H9 (cell line): ENCODE measurements at regions not wholly inside any gene's neighbourhood (a gene's known extent, or its start where the extent isn't known, plus 50 kb on each side); places are given as distances from the start of the nearest gene placed in this dataset.

ENCODE experiments used
- DNase-seq: peaks from one replicate; pipeline ENCODE4 v3.0.0-alpha.2; 2017
- H2AFZ ChIP-seq: one replicate; pipeline ENCODE4 v1.6.1; 2013; ENCODE audit warnings: mild to moderate bottlenecking, low read length, control low read depth, moderate library complexity
- H2AK5ac ChIP-seq: 2 replicates; pipeline ENCODE4 v1.6.1; 2013; ENCODE audit warnings: low read length, control low read depth, mixed read lengths; ENCODE audit not compliant: insufficient read length
- H2BK120ac ChIP-seq: one replicate; pipeline ENCODE4 v1.6.1; 2013; ENCODE audit warnings: low read depth, mild to moderate bottlenecking, low read length, control low read depth, inconsistent platforms; ENCODE audit not compliant: poor library complexity, severe bottlenecking
- H2BK12ac ChIP-seq: 2 replicates; pipeline ENCODE4 v1.6.1; 2013; ENCODE audit warnings: low read length, control low read depth, mixed read lengths, low read depth; ENCODE audit not compliant: insufficient read length
- H2BK15ac ChIP-seq: 2 replicates; pipeline ENCODE4 v1.6.1; 2013; ENCODE audit warnings: low read depth, low read length, control low read depth
- H2BK20ac ChIP-seq: one replicate; pipeline ENCODE4 v1.6.1; 2013; ENCODE audit warnings: low read depth, mild to moderate bottlenecking, low read length, control low read depth, inconsistent platforms; ENCODE audit not compliant: poor library complexity, severe bottlenecking
- H2BK5ac ChIP-seq: 2 replicates; pipeline ENCODE4 v1.6.1; 2013; ENCODE audit warnings: low read length, control low read depth, mixed read lengths; ENCODE audit not compliant: insufficient read length
- H3K14ac ChIP-seq: 2 replicates; pipeline ENCODE4 v1.6.1; 2013; ENCODE audit warnings: low read length, control low read depth; ENCODE audit not compliant: insufficient read depth
- H3K18ac ChIP-seq: 2 replicates; pipeline ENCODE4 v1.6.1; 2013; ENCODE audit warnings: low read depth, mild to moderate bottlenecking, mixed read lengths, low read length, control low read depth; ENCODE audit not compliant: insufficient read length
- H3K23ac ChIP-seq: 2 replicates; pipeline ENCODE4 v1.6.1; 2013; ENCODE audit warnings: low read length, control low read depth, mixed read lengths, low read depth; ENCODE audit not compliant: insufficient read length
- H3K23me2 ChIP-seq: 2 replicates; pipeline ENCODE4 v1.6.1; 2013; ENCODE audit warnings: low read depth, mild to moderate bottlenecking, mixed read lengths, low read length, control low read depth; ENCODE audit not compliant: insufficient read length, poor library complexity, severe bottlenecking
- H3K27ac ChIP-seq: 2 replicates; pipeline ENCODE4 v1.5.1; 2013; ENCODE audit warnings: low read length, control low read depth, mixed read lengths, low read depth; ENCODE audit not compliant: insufficient read length
- H3K27me3 ChIP-seq: 2 replicates; pipeline ENCODE4 v1.6.1; 2013; ENCODE audit warnings: low read length, control low read depth, inconsistent platforms; ENCODE audit not compliant: insufficient read depth
- H3K4ac ChIP-seq: 2 replicates; pipeline ENCODE4 v1.6.1; 2013; ENCODE audit warnings: low read depth, mild to moderate bottlenecking, control low read depth, inconsistent platforms, low read length, moderate library complexity
- H3K4me1 ChIP-seq: 2 replicates; pipeline ENCODE4 v1.6.1; 2013; ENCODE audit warnings: low read length, control low read depth, inconsistent platforms; ENCODE audit not compliant: insufficient read depth
- H3K4me2 ChIP-seq: 2 replicates; pipeline ENCODE4 v1.6.1; 2013; ENCODE audit warnings: low read length, control low read depth, mixed read lengths; ENCODE audit not compliant: insufficient read length, insufficient read depth
- H3K56ac ChIP-seq: 2 replicates; pipeline ENCODE4 v1.6.1; 2013; ENCODE audit warnings: low read depth, mild to moderate bottlenecking, mixed read lengths, low read length, control low read depth; ENCODE audit not compliant: insufficient read length
- H3K79me1 ChIP-seq: 2 replicates; pipeline ENCODE4 v1.6.1; 2013; ENCODE audit warnings: low read depth, mild to moderate bottlenecking, moderate library complexity, low read length, control low read depth, inconsistent platforms; ENCODE audit not compliant: insufficient read depth, poor library complexity, severe bottlenecking
- H3K79me2 ChIP-seq: 2 replicates; pipeline ENCODE4 v1.6.1; 2013; ENCODE audit warnings: low read length, control low read depth, inconsistent platforms; ENCODE audit not compliant: insufficient read depth
- H3K9ac ChIP-seq: 2 replicates; pipeline ENCODE4 v1.6.1; 2013; ENCODE audit warnings: low read length, control low read depth, mixed read lengths; ENCODE audit not compliant: insufficient read length; ENCODE audit errors: extremely low read depth
- H3K9me3 ChIP-seq: one replicate; pipeline ENCODE4 v1.6.1; 2013; ENCODE audit warnings: low read depth, low read length, inconsistent platforms; ENCODE audit not compliant: control insufficient read depth
- H3T11ph ChIP-seq: one replicate; pipeline ENCODE4 v1.6.1; 2013; ENCODE audit warnings: mild to moderate bottlenecking, low read length, control low read depth, inconsistent platforms
- H4K20me1 ChIP-seq: one replicate; pipeline ENCODE4 v1.6.1; 2013; ENCODE audit not compliant: control insufficient read depth, insufficient read length, insufficient read depth
- H4K5ac ChIP-seq: 2 replicates; pipeline ENCODE4 v1.6.1; 2013; ENCODE audit warnings: low read depth, mild to moderate bottlenecking, mixed read lengths, low read length, control low read depth; ENCODE audit not compliant: insufficient read length
- H4K8ac ChIP-seq: replicated peaks from 2 replicates; pipeline ENCODE4 v1.6.1; 2013; ENCODE audit warnings: low read length, control low read depth, mixed read lengths, low read depth; ENCODE audit not compliant: insufficient read length
- H4K91ac ChIP-seq: 2 replicates; pipeline ENCODE4 v1.6.1; 2013; ENCODE audit warnings: low read depth, mild to moderate bottlenecking, moderate library complexity, mixed read lengths, low read length, control low read depth; ENCODE audit not compliant: insufficient read length
- H3K27ac Mint-ChIP-seq, 3 experiments: 2 replicates in 2 of 3; 3 replicates in 1 of 3; pipeline ENCODE4 v1.8.0; 2020 to 2021; ENCODE audit warnings: mixed read lengths in 3 of 3, mild to moderate bottlenecking in 1 of 3, moderate library complexity in 1 of 3
- H3K27me3 Mint-ChIP-seq: 2 replicates; pipeline ENCODE4 v1.8.0; 2021; ENCODE audit warnings: low read depth, mild to moderate bottlenecking, moderate library complexity, mixed read lengths
- H3K36me3 Mint-ChIP-seq, 3 experiments: 2 replicates in 2 of 3; 3 replicates in 1 of 3; pipeline ENCODE4 v1.8.0; 2020 to 2021; ENCODE audit warnings: low read depth in 3 of 3, mixed read lengths in 3 of 3; ENCODE audit not compliant: insufficient read depth in 1 of 3
- H3K4me1 Mint-ChIP-seq, 2 experiments: 2 replicates each; pipeline ENCODE4 v1.8.0; 2020; ENCODE audit warnings: mixed read lengths in 2 of 2
- H3K4me3 Mint-ChIP-seq, 2 experiments: 2 replicates in 1 of 2; 3 replicates in 1 of 2; pipeline ENCODE4 v1.8.0; 2020 to 2021; ENCODE audit warnings: mild to moderate bottlenecking in 2 of 2, mixed read lengths in 2 of 2, moderate library complexity in 1 of 2
- H3K9me3 Mint-ChIP-seq, 2 experiments: 2 replicates in 1 of 2; 3 replicates in 1 of 2; pipeline ENCODE4 v1.8.0; 2020; ENCODE audit warnings: mild to moderate bottlenecking in 2 of 2, mixed read lengths in 2 of 2, moderate library complexity in 1 of 2
- CTCF ChIP-seq: fragments of 200-600 bp; sonication (generic); conservative IDR thresholded peaks from 3 replicates; pipeline ENCODE4 v1.8.0; 2021; ENCODE audit warnings: antibody characterized with exemption, mild to moderate bottlenecking
- WGBS: extraction: QIAGEN DNeasy Blood & Tissue Kit; methylation state at CpG from one replicate; pipeline ENCODE4 v1.1.7; 2013; ENCODE audit warnings: missing lambda C conversion rate, low lambda C conversion rate, mixed read lengths; ENCODE audit not compliant: insufficient read length; ENCODE audit errors: extremely low coverage; 5-methylcytosine and 5-hydroxymethylcytosine counted together

- H3K9ac ChIP-seq = no peak overlapping the region
- no peak overlapping the region for H3K23ac ChIP-seq
- no peak overlapping the region for H3K14ac ChIP-seq
- H3K4me1 Mint-ChIP-seq = peaks cover 2 to 5% of the 10 kb centered on the region in 2 experiments
- no peak overlapping the region for H2BK12ac ChIP-seq
- H3K27me3 Mint-ChIP-seq = peaks cover 3% of the 10 kb centered on the region
- no peaks in the 10 kb centered on the region for H3K4me1 ChIP-seq
- H2BK15ac ChIP-seq = no peak overlapping the region
- WGBS = no CpG with 5 or more reads among the region's 6 CpGs
- H3T11ph ChIP-seq = no peak overlapping the region
- TF ChIP-seq CTCF = peak; percentile 31; the same call in 1 of the 3 replicates
- no peak overlapping the region for H3K4me3 Mint-ChIP-seq
- no peak overlapping the region for H3K27ac Mint-ChIP-seq
- no peak overlapping the region for H2AFZ ChIP-seq
- DNase-seq = peak; percentile 38
- H4K20me1 ChIP-seq = no peaks in the 10 kb centered on the region
- H3K79me2 ChIP-seq = no peaks in the 10 kb centered on the region
- H2BK5ac ChIP-seq = no peak overlapping the region
- H3K27me3 ChIP-seq = no peaks in the 10 kb centered on the region
- no peaks in the 10 kb centered on the region for H3K23me2 ChIP-seq
- no peak overlapping the region for H3K27ac ChIP-seq
- H2AK5ac ChIP-seq = no peak overlapping the region
- H4K5ac ChIP-seq = no peak overlapping the region
- no peak overlapping the region for H3K4ac ChIP-seq
- no peak overlapping the region for H3K18ac ChIP-seq
- no peak overlapping the region for H2BK20ac ChIP-seq
- no peak overlapping the region for H3K4me2 ChIP-seq
- no peak overlapping the region for H2BK120ac ChIP-seq
- peaks cover 0 to 3% of the 10 kb centered on the region in 2 experiments; a peak in 2 of 5 replicates for H3K9me3 Mint-ChIP-seq
- no peak overlapping the region for H4K91ac ChIP-seq
- no peak overlapping the region for H4K8ac ChIP-seq
- H3K9me3 ChIP-seq = no peaks in the 10 kb centered on the region
- H3K56ac ChIP-seq = no peak overlapping the region
- H3K36me3 Mint-ChIP-seq = no peaks in the 10 kb centered on the region
- no peaks in the 10 kb centered on the region for H3K79me1 ChIP-seq
Observed at GRCh38 chr11:19307498-19307897, 66.8 kb upstream of the E2F8 start.
